ENCODE measurements at regions not wholly inside any gene's neighbourhood (a gene's known extent, or its start where the extent isn't known, plus 50 kb on each side); places are given as distances from the start of the nearest gene placed in this dataset.
"Not testable (repeated sequence)": the region's sequence is repeated elsewhere in the genome, so short reads cannot be mapped to it uniquely, and the experiment has no call there.

DNA sequence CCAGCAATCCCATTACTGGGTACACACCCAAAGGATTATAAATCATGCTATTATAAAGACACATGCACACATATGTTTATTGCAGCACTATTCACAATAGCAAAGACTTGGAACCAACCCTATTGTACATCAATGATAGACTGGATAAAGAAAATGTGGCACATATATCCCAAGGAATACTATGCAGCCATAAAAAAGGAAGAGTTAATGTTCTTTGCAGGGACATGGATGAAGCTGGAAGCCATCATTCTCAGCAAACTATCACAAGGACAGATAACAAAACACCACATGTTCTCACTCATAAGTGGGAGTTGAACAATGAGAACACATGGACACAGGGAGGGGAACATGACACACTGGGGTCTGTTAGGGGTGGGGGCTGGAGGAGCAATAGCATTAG lies 177.2 kb upstream of the TBX18 start:
- TF ChIP-seq FOS (IDR thresholded peaks at IDR 0.05; ENCODE audit: low read depth, low read length); MAZ (IDR thresholded peaks at IDR 0.05; ENCODE audit: borderline replicate concordance, low read depth, low read length); POLR2A (IDR thresholded peaks at IDR 0.05; ENCODE audit: low read depth, low read length); SMC3 (IDR thresholded peaks at IDR 0.05; ENCODE audit: low read depth, low read length); CEBPB (IDR thresholded peaks at IDR 0.05; ENCODE audit: low read depth, low read length); RAD21 (IDR thresholded peaks at IDR 0.05; ENCODE audit: low read length): not testable (repeated sequence)
- TF ChIP-seq, protein P1, sequence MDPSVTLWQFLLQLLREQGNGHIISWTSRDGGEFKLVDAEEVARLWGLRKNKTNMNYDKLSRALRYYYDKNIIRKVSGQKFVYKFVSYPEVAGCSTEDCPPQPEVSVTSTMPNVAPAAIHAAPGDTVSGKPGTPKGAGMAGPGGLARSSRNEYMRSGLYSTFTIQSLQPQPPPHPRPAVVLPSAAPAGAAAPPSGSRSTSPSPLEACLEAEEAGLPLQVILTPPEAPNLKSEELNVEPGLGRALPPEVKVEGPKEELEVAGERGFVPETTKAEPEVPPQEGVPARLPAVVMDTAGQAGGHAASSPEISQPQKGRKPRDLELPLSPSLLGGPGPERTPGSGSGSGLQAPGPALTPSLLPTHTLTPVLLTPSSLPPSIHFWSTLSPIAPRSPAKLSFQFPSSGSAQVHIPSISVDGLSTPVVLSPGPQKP (IDR thresholded peaks at IDR 0.05; ENCODE audit: borderline replicate concordance, low read depth, low read length) = not testable (repeated sequence)
- TF ChIP-seq, protein P2, sequence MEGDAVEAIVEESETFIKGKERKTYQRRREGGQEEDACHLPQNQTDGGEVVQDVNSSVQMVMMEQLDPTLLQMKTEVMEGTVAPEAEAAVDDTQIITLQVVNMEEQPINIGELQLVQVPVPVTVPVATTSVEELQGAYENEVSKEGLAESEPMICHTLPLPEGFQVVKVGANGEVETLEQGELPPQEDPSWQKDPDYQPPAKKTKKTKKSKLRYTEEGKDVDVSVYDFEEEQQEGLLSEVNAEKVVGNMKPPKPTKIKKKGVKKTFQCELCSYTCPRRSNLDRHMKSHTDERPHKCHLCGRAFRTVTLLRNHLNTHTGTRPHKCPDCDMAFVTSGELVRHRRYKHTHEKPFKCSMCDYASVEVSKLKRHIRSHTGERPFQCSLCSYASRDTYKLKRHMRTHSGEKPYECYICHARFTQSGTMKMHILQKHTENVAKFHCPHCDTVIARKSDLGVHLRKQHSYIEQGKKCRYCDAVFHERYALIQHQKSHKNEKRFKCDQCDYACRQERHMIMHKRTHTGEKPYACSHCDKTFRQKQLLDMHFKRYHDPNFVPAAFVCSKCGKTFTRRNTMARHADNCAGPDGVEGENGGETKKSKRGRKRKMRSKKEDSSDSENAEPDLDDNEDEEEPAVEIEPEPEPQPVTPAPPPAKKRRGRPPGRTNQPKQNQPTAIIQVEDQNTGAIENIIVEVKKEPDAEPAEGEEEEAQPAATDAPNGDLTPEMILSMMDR (conservative IDR thresholded peaks at IDR 0.05; ENCODE audit: low read depth, low read length) = not testable (repeated sequence)
- TF ChIP-seq, protein P3, sequence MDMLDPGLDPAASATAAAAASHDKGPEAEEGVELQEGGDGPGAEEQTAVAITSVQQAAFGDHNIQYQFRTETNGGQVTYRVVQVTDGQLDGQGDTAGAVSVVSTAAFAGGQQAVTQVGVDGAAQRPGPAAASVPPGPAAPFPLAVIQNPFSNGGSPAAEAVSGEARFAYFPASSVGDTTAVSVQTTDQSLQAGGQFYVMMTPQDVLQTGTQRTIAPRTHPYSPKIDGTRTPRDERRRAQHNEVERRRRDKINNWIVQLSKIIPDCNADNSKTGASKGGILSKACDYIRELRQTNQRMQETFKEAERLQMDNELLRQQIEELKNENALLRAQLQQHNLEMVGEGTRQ (IDR thresholded peaks at IDR 0.05; ENCODE audit: low read depth, low read length) = not testable (repeated sequence)

Measured in IMR-90 (cell line).